Motor neuron (in vitro differentiated cells): ENCODE measurements at regions not wholly inside any gene's neighbourhood (a gene's known extent, or its start where the extent isn't known, plus 50 kb on each side); places are given as distances from the start of the nearest gene placed in this dataset.
A peak's percentile ranks its signal among the peaks of the same experiment; 100 is the strongest.

Experiments used
- ATAC-seq, 8 experiments: fragments of 200-7000 bp; cut with Tn5 transposase; replicated peaks in 6 of 8; 2 replicates each; pipeline ENCODE4 v1.8.0; 2021; ENCODE audit warnings: mild to moderate bottlenecking in 8 of 8, moderate library complexity in 8 of 8
- H3K27ac ChIP-seq, 2 donors: fragments of 250-450 bp; sonication (Bioruptor Pico); 2 replicates each; pipeline ENCODE4 v1.9.0; 2021; ENCODE audit warnings: antibody characterized with exemption in 2 of 2, mild to moderate bottlenecking in 2 of 2, moderate library complexity in 1 of 2
- H3K4me1 ChIP-seq, 2 donors: fragments of 250-450 bp; sonication (Bioruptor Pico); replicated peaks in 1 of 2; 2 replicates each; pipeline ENCODE4 v1.6.1; 2021; ENCODE audit warnings: antibody characterized with exemption in 2 of 2, mild to moderate bottlenecking in 2 of 2, moderate library complexity in 1 of 2
- H3K4me3 ChIP-seq, 5 donors: fragments of 250-450 bp; sonication (Bioruptor Pico); 2 replicates each; pipeline ENCODE4 v1.9.0; 2021; ENCODE audit warnings: antibody characterized with exemption in 5 of 5, mild to moderate bottlenecking in 5 of 5, moderate library complexity in 4 of 5
- WGBS, 10 experiments: fragments of 450-650 bp; shearing (Covaris generic); methylation state at CpG; one replicate each; pipeline ENCODE4 v1.0.0; 2022; 5-methylcytosine and 5-hydroxymethylcytosine counted together
- in situ Hi-C, 9 experiments: fragments of 400-800 bp; cut with MboI; loops; one replicate each; pipeline ENCODE4 v1.15.0; 2021; ENCODE audit warnings: low sequenced_read_pairs in 9 of 9, low pct_unique_long_range_greater_than_20kb in 2 of 9; ENCODE audit not compliant: unreplicated experiment in 9 of 9

DNA sequence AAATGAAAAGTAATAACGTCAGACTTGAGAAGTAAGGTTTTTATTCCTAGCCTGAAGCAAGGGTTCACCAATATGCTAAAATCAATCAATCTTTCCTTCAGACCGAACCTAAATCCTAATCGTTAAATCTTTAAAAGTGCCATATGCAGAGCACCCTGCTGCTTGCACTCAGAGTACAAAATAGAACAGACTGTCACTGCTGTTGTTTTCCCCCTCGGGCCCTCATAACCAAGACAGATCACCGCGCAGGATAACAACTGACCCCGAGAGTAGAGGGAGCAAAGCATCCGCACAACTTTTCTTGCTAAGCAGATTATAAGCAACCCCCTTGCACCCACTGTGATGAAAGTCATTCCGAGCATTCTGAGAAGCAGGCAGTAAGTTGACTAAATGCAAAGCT lies 550.9 kb upstream of the NDST4 start:
- peak in 5 of 8 experiments; percentile 56 to 79 (median 76) for ATAC-seq
- Histone ChIP-seq H3K4me3 (peak overlapping the region in 2 of 5 donors; percentile 4 to 18), H3K27ac (peak overlapping the region in 1 of 2 donors; percentile 31), H3K4me1 (peaks cover 9 to 14% of the 10 kb centered on the region in 2 donors)
- in situ Hi-C loops: no loop called here
- WGBS, 10 experiments: 0 to 63% (median 20%) methylated on average over 1 to 9 of the region's 9 CpGs; no CpG with 5 or more reads in 1 of the 10 experiments

DNA sequence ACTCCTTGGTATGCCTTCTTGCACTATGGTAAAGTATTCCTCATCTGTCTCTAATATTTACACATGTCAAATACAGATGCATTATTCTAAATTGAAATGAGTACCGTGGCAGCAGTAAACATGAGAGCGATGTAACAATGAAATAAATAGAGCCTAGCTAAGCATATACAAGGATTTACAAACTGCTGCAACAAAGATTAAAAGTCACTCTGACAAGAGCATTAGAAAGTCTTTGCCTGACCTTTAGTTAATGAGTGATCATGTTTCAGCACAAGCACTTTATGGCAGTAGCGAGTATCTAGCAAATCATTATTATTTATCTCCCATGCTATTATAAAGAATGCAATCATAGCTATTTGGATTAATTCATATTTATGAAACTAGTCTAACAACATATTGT lies 547.0 kb upstream of the NDST4 start:
- H3K4me3 ChIP-seq: no peak overlapping the region
- no peak overlapping the region for H3K27ac ChIP-seq
- in situ Hi-C loops: no loop called here
- H3K4me1 ChIP-seq: peaks cover 9 to 14% of the 10 kb centered on the region in 2 donors
- 0 to 60% (median 41%) methylated on average over 1 to 3 of the region's 3 CpGs; no CpG with 5 or more reads in 1 of the 10 experiments for WGBS, 10 experiments
- peak in 5 of 8 experiments; percentile 29 to 67 (median 44) for ATAC-seq

DNA sequence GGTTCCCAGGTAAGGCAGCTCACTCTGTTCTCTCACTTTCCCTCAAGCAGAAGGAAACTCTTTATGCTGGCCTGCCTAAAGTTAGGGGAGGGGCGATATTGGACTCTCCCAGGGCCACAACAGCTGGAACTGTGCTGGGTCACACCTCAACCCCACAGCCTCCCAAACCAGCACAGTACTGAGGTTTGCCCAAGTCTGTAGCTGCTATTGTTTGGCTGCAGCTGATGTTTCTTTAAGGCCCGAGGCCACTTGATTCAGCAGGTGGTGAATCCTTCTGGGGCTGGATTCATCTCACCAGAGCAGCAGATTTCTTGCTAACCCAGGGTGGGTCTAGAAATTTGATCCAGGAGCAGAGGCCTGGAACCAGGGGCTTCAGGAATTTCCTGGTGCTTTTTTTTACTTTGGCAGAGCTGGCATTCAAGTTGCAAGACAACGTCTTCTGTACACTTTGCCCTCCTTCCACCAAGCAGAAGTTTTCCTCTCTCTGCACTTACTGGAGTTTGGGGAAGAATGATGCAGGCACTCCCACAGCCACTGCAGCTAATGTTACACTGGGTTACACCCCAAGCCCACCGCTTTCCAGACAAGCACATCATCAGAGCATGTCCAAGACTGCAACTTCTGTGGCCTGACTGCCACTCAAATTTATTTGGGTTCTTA lies 544.7 kb upstream of the NDST4 start:
- in situ Hi-C loops: no loop called here

DNA sequence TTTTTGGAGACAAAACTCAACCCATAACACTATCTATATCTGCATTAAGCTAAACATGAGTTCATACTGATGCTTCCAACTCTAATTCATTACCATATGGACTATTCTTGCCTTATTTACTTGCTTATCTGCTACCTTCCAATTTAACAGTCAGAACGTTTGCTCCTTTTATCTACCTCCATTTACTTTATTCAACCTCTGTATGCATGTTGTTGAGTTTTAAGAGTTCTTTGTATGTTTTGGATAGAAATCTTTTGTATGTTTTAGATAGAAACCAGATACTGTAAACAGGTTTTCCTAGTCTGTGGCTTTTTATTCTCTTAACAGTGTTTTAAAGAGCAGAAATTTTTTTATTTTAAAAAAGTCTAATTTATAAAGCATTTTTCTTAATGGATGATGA lies 542.2 kb upstream of the NDST4 start:
- in situ Hi-C loops: no loop called here
- Histone ChIP-seq H3K4me1 (no peaks in the 10 kb centered on the region), H3K27ac (no peak overlapping the region), H3K4me3 (no peak overlapping the region)
- 0 to 100% (median 80%) methylated on average over 1 of the region's 1 CpG; no CpG with 5 or more reads in 1 of the 10 experiments for WGBS, 10 experiments
- ATAC-seq: no peak

More for the DNA sequence above, 544.7 kb upstream of the NDST4 start:
- peak in 1 of 8 experiments; percentile 26 for ATAC-seq
- Histone ChIP-seq H3K4me3 (no peak overlapping the region), H3K4me1 (no peaks in the 10 kb centered on the region), H3K27ac (no peak overlapping the region)
- 0 to 100% (median 28%) methylated on average over 1 to 3 of the region's 4 CpGs; no CpG with 5 or more reads in 3 of the 10 experiments for WGBS, 10 experiments

DNA sequence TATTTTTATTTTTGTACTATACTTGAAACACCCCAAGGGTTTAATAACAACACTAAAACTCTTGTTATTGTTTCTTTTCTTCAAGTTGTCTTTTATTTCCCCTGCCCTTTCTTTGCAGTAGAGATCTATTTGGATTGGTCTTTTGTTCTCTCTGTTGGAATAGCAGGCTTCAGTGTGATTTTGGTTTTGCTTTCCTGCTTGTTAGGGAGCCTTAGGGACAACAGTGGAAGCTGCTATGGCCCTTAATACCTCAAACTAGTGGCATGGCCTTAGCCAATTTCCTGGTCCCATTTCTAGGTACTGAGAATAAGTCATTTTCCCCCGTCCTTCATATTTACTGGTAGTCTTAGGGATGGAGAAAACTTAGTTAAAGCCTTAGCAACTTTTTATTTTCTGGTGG lies 535.4 kb upstream of the NDST4 start:
- Histone ChIP-seq H3K4me1 (no peaks in the 10 kb centered on the region), H3K4me3 (no peak overlapping the region), H3K27ac (no peak overlapping the region)
- 20 to 100% (median 63%) methylated on average over 1 of the region's 1 CpG; no CpG with 5 or more reads in 6 of the 10 experiments for WGBS, 10 experiments
- in situ Hi-C loops: no loop called here
- no peak for ATAC-seq

DNA sequence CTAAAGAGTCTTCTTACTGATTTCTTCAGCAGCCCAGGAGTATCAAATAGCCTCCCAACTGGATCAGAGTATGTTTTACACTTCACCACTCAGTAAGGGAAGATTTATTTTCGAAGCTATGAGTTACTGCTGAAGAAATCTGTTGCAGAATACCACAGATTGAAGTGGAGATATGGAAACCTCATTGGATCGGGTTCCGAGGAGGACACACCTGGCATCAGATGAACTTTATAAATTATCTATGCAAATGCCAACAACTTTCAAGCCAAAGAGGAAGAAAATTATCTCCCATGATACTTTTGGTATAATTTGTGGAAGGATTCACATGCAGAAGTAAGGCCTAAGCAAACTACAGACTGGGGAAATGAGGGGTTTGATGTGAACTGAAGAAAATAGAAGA lies 515.9 kb upstream of the NDST4 start:
- in situ Hi-C loops: no loop called here
- no peak overlapping the region for H3K4me3 ChIP-seq
- no peaks in the 10 kb centered on the region for H3K4me1 ChIP-seq
- no peak overlapping the region for H3K27ac ChIP-seq
- 0 to 100% (median 71%) methylated on average over 1 to 3 of the region's 3 CpGs; no CpG with 5 or more reads in 1 of the 10 experiments for whole genome bisulfite sequencing, 10 experiments
- no peak for ATAC-seq

DNA sequence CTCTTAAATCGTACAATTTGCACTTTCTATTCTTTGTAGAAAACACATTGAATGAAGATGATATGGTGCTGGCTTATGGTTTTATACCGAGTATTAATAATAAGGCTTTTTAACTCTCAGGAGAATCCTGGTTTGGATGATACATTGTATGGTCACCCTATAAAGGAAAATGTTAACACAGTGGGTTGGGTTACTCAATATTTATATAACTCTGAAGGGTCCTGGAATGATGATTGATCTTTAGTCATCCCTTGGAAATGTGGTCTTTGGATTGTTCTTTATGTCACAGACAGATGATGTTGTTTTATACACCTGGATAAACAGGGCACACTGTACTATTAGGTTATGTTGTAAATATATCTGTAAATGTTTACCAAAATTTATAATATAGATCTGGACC lies 496.2 kb upstream of the NDST4 start:
- no peak for ATAC-seq
- in situ Hi-C loops: no loop called here
- 9 to 86% (median 76%) methylated on average over 1 to 2 of the region's 2 CpGs; no CpG with 5 or more reads in 1 of the 10 experiments for WGBS, 10 experiments

DNA sequence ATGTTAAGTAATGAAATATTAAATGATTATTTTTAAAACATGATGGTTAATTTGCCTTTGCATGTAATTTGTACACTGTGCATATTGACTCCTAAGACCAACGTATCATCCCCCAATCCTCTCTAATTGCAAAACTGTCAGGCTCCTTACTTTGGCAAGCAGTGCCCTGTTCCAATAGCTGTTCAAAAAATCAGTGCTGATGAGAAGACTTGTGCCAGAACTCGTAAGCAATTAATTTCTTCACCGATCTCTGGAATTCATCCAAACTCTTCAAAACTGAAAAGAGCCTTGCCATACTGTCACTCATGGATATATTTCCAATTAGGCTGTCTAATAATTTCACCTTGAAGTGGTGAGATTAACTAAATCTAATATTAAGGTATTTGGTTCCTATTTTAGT lies 493.9 kb upstream of the NDST4 start:
- 0 to 93% (median 59%) methylated on average over 1 to 3 of the region's 3 CpGs; no CpG with 5 or more reads in 2 of the 10 experiments for WGBS, 10 experiments
- no peak for ATAC-seq
- H3K4me3 ChIP-seq: no peak overlapping the region
- no peak overlapping the region for H3K27ac ChIP-seq
- in situ Hi-C loops: no loop called here
- no peaks in the 10 kb centered on the region for H3K4me1 ChIP-seq

More for the DNA sequence above, 496.2 kb upstream of the NDST4 start:
- H3K4me3 ChIP-seq: no peak overlapping the region
- no peak overlapping the region for H3K27ac ChIP-seq
- H3K4me1 ChIP-seq: no peaks in the 10 kb centered on the region

DNA sequence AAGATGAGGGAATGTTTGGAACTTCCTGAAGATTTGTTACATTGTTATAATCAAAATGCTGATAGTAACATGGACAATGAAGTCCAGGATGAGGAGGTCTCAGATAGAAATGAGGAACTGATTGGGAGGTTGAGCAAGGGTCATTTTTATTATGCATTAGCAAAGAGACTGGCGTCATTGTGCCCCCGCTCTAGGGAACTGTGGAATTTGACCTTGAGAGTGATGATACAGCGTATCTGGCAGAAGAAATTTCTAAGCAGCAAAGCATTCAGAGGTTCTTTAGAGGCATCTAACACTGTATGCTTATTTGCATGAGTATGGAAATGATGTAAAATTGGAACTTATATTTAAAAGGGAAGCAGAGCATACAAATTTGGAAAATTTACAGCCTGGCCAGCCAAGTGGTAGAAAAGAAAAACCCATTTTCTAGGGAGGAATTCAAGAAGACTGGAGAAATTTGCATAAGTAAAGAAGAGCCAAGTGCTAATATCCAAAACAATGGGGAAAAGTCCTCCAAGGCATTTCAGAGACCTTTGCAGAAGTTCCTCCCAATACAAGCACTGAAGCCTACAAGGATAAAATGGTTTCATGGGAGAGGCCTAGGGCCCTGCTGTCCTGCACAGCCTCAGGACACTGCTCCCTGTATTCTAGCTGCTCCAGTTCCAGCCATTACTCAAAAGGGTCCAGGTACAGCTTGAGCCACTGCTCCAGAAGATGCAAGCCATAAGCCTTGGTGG lies 483.0 kb upstream of the NDST4 start:
- 17 to 100% (median 87%) methylated on average over 1 to 3 of the region's 3 CpGs; no CpG with 5 or more reads in 1 of the 10 experiments for WGBS, 10 experiments
- H3K4me1 ChIP-seq: no peaks in the 10 kb centered on the region
- in situ Hi-C loops: no loop called here
- no peak overlapping the region for H3K27ac ChIP-seq
- ATAC-seq: no peak
- H3K4me3 ChIP-seq: no peak overlapping the region

DNA sequence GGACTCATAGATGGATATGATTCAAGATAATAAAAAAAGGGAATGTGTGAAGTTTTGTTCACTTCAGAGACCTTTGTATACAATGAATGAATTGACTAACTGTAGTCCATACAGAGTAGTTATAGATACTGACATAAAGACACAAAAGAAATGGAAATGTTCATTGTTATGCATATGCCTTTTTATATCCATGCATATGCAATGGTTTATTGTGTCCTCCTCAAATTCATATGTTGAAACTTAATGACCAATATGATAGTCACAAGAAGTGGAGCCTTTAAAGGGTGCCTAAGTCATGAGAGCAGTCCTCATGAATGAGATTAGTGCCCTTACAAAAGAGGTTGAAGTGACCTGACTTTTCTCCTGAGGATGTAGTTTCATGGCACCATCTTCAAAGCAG lies 467.5 kb upstream of the NDST4 start:
- Histone ChIP-seq H3K4me1 (no peaks in the 10 kb centered on the region), H3K27ac (no peak overlapping the region), H3K4me3 (no peak overlapping the region)
- no peak for ATAC-seq
- in situ Hi-C loops: no loop called here

DNA sequence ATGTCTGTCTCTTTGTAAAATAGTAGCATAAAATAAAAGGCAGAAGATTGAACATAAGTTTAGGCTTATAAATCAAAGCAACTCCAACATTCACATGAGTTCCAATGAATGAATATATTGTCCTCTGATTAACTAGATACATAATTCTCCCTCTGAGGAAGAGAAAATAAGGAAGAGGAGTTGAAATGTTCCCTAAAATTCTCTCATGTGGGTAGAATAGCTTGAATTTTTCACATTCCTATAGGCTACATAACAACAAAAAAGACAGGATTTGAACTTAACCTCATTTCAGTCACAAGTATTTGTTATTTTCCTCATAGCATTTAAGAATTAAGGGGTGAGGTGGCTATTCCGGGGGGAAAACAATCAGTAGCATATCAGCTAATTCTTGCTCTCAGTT lies 462.4 kb upstream of the NDST4 start:
- no peak overlapping the region for H3K4me3 ChIP-seq
- H3K27ac ChIP-seq: no peak overlapping the region
- H3K4me1 ChIP-seq: no peaks in the 10 kb centered on the region
- no peak for ATAC-seq
- 0 to 100% (median 0%) methylated on average over 1 of the region's 1 CpG; no CpG with 5 or more reads in 5 of the 10 experiments for whole genome bisulfite sequencing, 10 experiments
- in situ Hi-C loops: no loop called here

DNA sequence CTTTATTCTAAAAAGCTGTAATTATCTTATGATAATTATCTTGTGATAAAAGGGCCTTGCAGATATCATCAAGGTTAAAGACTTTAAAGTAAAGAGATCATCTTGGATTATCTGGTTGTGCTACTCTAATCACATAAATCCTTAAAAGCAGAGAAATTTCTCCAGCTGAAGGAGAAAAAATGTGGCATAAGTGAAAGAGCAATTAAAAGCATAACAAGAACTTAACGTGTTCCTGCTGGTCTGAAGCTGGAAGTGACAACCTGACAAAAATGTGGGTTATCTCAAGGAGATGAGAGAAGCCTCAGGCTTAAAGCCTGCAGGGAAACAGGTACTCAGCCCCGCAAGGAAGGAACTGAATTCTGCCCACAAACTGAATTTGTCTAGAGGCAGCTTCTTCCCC lies 449.1 kb upstream of the NDST4 start:
- 0 to 78% (median 33%) methylated on average over 1 to 2 of the region's 2 CpGs for WGBS, 10 experiments
- in situ Hi-C loops: no loop called here
- no peaks in the 10 kb centered on the region for H3K4me1 ChIP-seq
- H3K4me3 ChIP-seq: no peak overlapping the region
- no peak overlapping the region for H3K27ac ChIP-seq
- no peak for ATAC-seq

DNA sequence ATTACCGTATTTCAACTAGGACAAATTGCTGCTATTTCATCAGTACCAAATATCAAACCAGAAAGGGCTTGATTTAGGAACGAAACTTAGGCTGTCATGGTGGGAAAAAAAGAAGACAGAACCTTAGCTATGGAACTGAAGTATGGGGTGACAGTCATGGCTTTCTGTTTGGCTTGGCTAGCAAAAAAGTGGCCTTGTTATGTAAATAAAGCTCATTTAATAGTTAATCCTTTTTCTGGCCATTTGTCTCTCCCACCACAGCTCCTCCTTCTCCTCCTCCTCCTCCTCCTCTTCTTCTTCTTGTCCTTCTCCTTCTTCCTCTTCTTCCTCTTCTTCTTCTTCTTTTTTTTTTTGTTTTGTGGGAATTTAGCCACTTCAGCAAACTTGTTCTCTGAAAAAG lies 434.7 kb upstream of the NDST4 start:
- no peak for ATAC-seq
- H3K4me3 ChIP-seq: no peak overlapping the region
- 6 to 78% (median 47%) methylated on average over 1 to 2 of the region's 2 CpGs for WGBS, 10 experiments

More for the DNA sequence above, 434.7 kb upstream of the NDST4 start:
- H3K27ac ChIP-seq: no peak overlapping the region
- in situ Hi-C loops: loop anchor here in 2 of 9 experiments (25.0 kb wide), 2 partner anchors 311 to 461 kb away; no protein-coding TSS in a partner anchor
- H3K4me1 ChIP-seq: no peaks in the 10 kb centered on the region
